Smooth muscle cell (in vitro differentiated cells): ENCODE measurements at regions not wholly inside any gene's neighbourhood (a gene's known extent, or its start where the extent isn't known, plus 50 kb on each side); places are given as distances from the start of the nearest gene placed in this dataset.

Experiments
- DNase-seq: peaks from one replicate; lab custom pipeline; 2025; ENCODE audit not compliant: unreplicated experiment; lab: John Stamatoyannopoulos, UW
- H2AFZ ChIP-seq: fragments of 200-600 bp; sonication (generic); 2 replicates; pipeline ENCODE4 v1.6.0; 2016; ENCODE audit warnings: antibody characterized with exemption, low read depth, mild to moderate bottlenecking
- H3F3A ChIP-seq: fragments of 200-600 bp; sonication (generic); 2 replicates; pipeline ENCODE4 v1.6.0; 2017; ENCODE audit warnings: antibody characterized with exemption, low read depth
- H3K27ac ChIP-seq: fragments of 200-600 bp; sonication (generic); 2 replicates; pipeline ENCODE4 v1.5.1; 2016; ENCODE audit warnings: low read depth, mild to moderate bottlenecking
- H3K27me3 ChIP-seq: fragments of 200-600 bp; sonication (generic); 2 replicates; pipeline ENCODE4 v1.6.1; 2016; ENCODE audit warnings: low read depth, mild to moderate bottlenecking
- H3K36me3 ChIP-seq: fragments of 200-600 bp; sonication (generic); 2 replicates; pipeline ENCODE4 v1.5.1; 2016; ENCODE audit warnings: low read depth
- H3K4me1 ChIP-seq: fragments of 200-600 bp; sonication (generic); 2 replicates; pipeline ENCODE4 v1.5.1; 2016; ENCODE audit warnings: low read depth
- H3K4me2 ChIP-seq: fragments of 200-600 bp; sonication (generic); 2 replicates; pipeline ENCODE4 v1.6.0; 2016; ENCODE audit warnings: mild to moderate bottlenecking
- H3K4me3 ChIP-seq: fragments of 200-600 bp; sonication (generic); 2 replicates; pipeline ENCODE4 v1.5.1; 2016; ENCODE audit warnings: mild to moderate bottlenecking
- H3K79me2 ChIP-seq: fragments of 200-600 bp; sonication (generic); 2 replicates; pipeline ENCODE4 v1.6.0; 2016; ENCODE audit warnings: low read depth, mild to moderate bottlenecking
- H3K9ac ChIP-seq: fragments of 200-600 bp; sonication (generic); 2 replicates; pipeline ENCODE4 v1.6.0; 2016; ENCODE audit warnings: low read depth
- H3K9me3 ChIP-seq: fragments of 200-600 bp; sonication (generic); replicated peaks from 2 replicates; pipeline ENCODE4 v1.5.1; 2016; ENCODE audit warnings: low read depth
- H4K20me1 ChIP-seq: fragments of 200-600 bp; sonication (generic); 2 replicates; pipeline ENCODE4 v1.6.0; 2016; ENCODE audit warnings: low read depth
- WGBS: methylation state at CpG from one replicate; pipeline ENCODE4 v1.1.7; 2016; ENCODE audit warnings: low lambda C conversion rate; 5-methylcytosine and 5-hydroxymethylcytosine counted together
- TF ChIP-seq, protein P1 (sequence below): fragments of 200-600 bp; sonication (generic); IDR thresholded peaks from 2 replicates; pipeline ENCODE4 v1.5.1; 2017; ENCODE audit warnings: borderline replicate concordance, mild to moderate bottlenecking, antibody characterized with exemption; ENCODE audit not compliant: insufficient read depth, poor library complexity, severe bottlenecking

DNA sequence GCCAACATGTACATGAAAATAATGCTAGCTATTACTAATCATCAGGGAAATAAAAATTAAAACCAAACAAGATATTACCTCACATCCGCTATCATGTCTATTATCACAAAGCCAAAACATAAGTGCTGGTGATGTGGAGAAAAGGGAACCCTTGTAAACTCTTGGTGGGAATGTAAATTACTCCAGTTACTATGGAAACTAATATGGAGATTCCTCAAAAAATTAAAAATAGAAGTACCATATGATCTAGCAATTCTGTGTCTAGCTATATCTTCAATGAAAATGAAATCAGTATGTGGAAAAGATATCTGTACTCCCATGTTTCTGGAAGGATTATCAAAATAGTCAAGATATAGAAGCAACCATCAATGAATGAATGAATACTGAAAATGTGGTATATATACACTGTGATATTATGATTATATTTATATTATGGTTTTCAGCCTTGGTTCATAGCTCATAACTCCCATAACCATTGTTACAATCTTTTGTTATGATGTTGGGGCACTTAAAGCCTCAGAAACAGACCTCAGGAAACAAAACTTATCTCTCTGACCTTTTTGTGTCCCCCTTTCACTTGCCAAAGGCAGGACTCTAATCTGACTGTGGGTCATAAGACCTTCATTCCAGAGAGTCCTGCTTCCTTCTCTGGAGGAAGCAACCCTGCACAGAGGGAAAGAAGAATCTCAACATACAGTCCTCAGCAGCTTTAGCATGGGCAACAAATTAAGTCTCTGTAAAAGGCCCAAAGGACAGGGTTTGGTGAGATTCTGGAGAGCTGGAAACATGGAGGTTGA lies 933.2 kb downstream of the ADGRL3 start:
- no peaks in the 10 kb centered on the region for H3K9me3 ChIP-seq
- H4K20me1 ChIP-seq, result no peaks in the 10 kb centered on the region
- H3K4me2 ChIP-seq, result no peak overlapping the region
- no peak overlapping the region for H3K27ac ChIP-seq
- H3K4me1 ChIP-seq, result no peaks in the 10 kb centered on the region
- TF ChIP-seq, protein P1, sequence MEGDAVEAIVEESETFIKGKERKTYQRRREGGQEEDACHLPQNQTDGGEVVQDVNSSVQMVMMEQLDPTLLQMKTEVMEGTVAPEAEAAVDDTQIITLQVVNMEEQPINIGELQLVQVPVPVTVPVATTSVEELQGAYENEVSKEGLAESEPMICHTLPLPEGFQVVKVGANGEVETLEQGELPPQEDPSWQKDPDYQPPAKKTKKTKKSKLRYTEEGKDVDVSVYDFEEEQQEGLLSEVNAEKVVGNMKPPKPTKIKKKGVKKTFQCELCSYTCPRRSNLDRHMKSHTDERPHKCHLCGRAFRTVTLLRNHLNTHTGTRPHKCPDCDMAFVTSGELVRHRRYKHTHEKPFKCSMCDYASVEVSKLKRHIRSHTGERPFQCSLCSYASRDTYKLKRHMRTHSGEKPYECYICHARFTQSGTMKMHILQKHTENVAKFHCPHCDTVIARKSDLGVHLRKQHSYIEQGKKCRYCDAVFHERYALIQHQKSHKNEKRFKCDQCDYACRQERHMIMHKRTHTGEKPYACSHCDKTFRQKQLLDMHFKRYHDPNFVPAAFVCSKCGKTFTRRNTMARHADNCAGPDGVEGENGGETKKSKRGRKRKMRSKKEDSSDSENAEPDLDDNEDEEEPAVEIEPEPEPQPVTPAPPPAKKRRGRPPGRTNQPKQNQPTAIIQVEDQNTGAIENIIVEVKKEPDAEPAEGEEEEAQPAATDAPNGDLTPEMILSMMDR, result no peak
- no peaks in the 10 kb centered on the region for H3F3A ChIP-seq
- WGBS, result 97% methylated on average over 1 of the region's 1 CpG
- DNase-seq, result no peak
- H3K4me3 ChIP-seq, result no peak overlapping the region
- H3K36me3 ChIP-seq, result no peaks in the 10 kb centered on the region
- no peaks in the 10 kb centered on the region for H3K27me3 ChIP-seq
- H3K9ac ChIP-seq, result no peak overlapping the region
- H2AFZ ChIP-seq, result no peak overlapping the region
- no peaks in the 10 kb centered on the region for H3K79me2 ChIP-seq

DNA sequence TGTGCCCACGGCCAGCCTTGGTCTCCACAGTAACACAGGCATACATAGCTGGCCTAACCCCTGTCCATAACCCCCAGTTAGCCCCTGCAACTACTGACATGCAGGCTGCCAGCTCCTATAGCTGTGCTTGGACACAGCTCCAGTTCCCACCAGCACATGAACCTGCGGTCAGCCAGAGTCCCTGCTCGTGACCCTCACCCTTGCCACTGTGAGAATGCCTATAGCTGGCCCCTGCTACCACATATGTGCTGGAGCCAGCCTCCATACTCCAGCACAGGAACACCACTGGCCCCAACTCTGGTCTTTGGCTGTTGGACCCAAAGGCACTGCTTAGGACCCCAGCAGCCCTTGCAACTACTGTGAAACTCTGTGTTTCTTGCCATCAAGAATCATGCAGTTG lies 930.9 kb downstream of the ADGRL3 start:
- H3K27me3 ChIP-seq, result no peaks in the 10 kb centered on the region
- no peak overlapping the region for H3K4me2 ChIP-seq
- no peak overlapping the region for H3K4me3 ChIP-seq
- no peaks in the 10 kb centered on the region for H3K9me3 ChIP-seq
- H3K36me3 ChIP-seq, result no peaks in the 10 kb centered on the region
- TF ChIP-seq, protein P1, result no peak
- H4K20me1 ChIP-seq, result no peaks in the 10 kb centered on the region
- H3F3A ChIP-seq, result no peaks in the 10 kb centered on the region
- no peaks in the 10 kb centered on the region for H3K4me1 ChIP-seq
- H3K27ac ChIP-seq, result no peak overlapping the region
- H2AFZ ChIP-seq, result no peak overlapping the region
- H3K79me2 ChIP-seq, result no peaks in the 10 kb centered on the region
- WGBS, result 91% methylated on average over 3 of the region's 3 CpGs
- H3K9ac ChIP-seq, result no peak overlapping the region
- no peak for DNase-seq

DNA sequence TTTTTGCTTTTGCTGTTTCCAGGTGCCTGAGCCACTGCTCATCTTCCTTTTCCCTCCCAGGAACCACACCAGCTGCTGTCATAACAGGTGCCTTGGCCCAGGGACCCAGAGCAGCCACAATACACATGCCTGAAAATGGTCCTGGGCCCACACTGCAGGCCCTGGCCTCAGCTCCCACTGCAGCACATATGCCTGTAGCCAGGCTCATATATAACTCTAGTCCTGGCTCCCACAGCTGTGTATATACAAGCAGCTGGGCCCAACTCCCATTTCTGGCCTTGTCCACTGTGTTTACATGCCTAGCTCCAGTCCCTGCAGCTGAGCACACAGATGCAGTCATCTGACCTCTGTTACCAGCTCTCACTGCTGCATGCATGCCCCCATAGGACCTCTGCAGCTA lies 930.5 kb downstream of the ADGRL3 start:
- H3K9me3 ChIP-seq, result no peaks in the 10 kb centered on the region
- TF ChIP-seq, protein P1, result no peak
- H3K36me3 ChIP-seq, result no peaks in the 10 kb centered on the region
- H4K20me1 ChIP-seq, result no peaks in the 10 kb centered on the region
- no peak overlapping the region for H3K27ac ChIP-seq
- H2AFZ ChIP-seq, result no peak overlapping the region
- H3K79me2 ChIP-seq, result no peaks in the 10 kb centered on the region
- H3F3A ChIP-seq, result no peaks in the 10 kb centered on the region
- H3K4me1 ChIP-seq, result no peaks in the 10 kb centered on the region
- H3K4me3 ChIP-seq, result no peak overlapping the region
- H3K4me2 ChIP-seq, result no peak overlapping the region
- no peak for DNase-seq
- no peak overlapping the region for H3K9ac ChIP-seq
- H3K27me3 ChIP-seq, result no peaks in the 10 kb centered on the region

DNA sequence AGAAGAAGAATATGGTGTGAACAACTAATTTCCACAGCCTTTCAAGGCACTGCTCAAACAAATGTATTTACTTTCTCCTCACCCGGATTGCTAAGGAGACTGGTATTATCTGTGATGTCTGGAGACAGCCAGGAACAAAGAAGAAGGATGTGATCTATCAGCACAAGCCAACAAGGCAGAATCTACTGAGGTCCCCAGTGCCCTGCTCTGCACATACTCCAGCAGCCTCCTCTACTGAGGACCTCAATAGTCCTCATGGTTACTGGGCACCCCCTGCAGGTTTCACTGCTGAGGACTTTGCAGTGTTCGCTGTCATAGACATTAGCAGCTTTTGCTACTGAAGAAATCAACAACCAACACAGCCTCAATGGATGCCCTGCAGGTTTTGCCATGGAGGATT lies 930.1 kb downstream of the ADGRL3 start:
- Histone ChIP-seq H3K9me3 (no peaks in the 10 kb centered on the region), H3K4me2 (no peak overlapping the region), H3K36me3 (no peaks in the 10 kb centered on the region), H3K4me3 (no peak overlapping the region), H3K27me3 (no peaks in the 10 kb centered on the region), H4K20me1 (no peaks in the 10 kb centered on the region), H2AFZ (no peak overlapping the region), H3K27ac (no peak overlapping the region), H3K9ac (no peak overlapping the region), H3K4me1 (no peaks in the 10 kb centered on the region), H3F3A (no peaks in the 10 kb centered on the region), H3K79me2 (no peaks in the 10 kb centered on the region)
- TF ChIP-seq, protein P1, result no peak
- WGBS, result 71% methylated on average over 2 of the region's 2 CpGs
- DNase-seq, result no peak
